GM23248 (cell line): ENCODE measurements at regions not wholly inside any gene's neighbourhood (a gene's known extent, or its start where the extent isn't known, plus 50 kb on each side); places are given as distances from the start of the nearest gene placed in this dataset.

Source experiments
- EZH2 ChIP-seq: fragments of 200-600 bp; sonication (generic); IDR thresholded peaks from 2 replicates; pipeline ENCODE4 v1.6.1; 2018; ENCODE audit warnings: antibody characterized with exemption, mild to moderate bottlenecking; ENCODE audit not compliant: insufficient read depth, poor library complexity, severe bottlenecking
- EZH2phosphoT487 ChIP-seq: fragments of 200-600 bp; sonication (generic); IDR thresholded peaks from 2 replicates; pipeline ENCODE4 v1.6.1; 2018; ENCODE audit warnings: antibody characterized with exemption, moderate library complexity, mild to moderate bottlenecking, low read depth; ENCODE audit not compliant: insufficient read depth

DNA sequence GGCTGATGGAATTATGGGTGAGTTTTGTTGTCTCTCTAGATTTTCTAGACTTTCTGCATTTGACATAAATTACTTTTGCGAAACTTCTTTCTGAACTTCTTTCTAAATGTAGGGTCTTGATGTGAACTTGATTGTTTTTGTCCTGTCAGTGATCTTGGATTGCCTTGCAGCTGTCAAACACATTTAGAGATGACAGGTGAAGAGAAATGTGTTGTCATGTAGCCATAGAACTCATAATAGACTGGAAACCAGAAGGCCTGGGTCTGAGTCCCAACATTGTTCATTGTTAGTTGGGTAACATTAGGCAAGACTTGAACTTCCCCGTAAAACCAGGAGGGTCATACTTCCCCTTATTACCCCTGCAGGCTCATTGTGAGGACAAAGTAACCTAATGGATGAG is 109.0 kb downstream of the LRIG3 start:
- no peak for TF ChIP-seq EZH2
- TF ChIP-seq EZH2phosphoT487, result no peak
